Left lung (tissue), 4 donors: ENCODE measurements at regions not wholly inside any gene's neighbourhood (a gene's known extent, or its start where the extent isn't known, plus 50 kb on each side); places are given as distances from the start of the nearest gene placed in this dataset.

Source experiments
- ATAC-seq: fragments of 200-7000 bp; cut with Tn5 transposase; one replicate; pipeline ENCODE4 v1.9.1; 2020; ENCODE audit warnings: moderate library complexity
- DNase-seq, 4 donors: peaks; one replicate each; pipeline ENCODE4 v3.0.0-alpha.2; 2013 to 2020
- H3K27ac ChIP-seq, 2 donors: fragments of 200-600 bp; sonication (generic) in 1 of 2; one replicate each; pipeline versions ENCODE4 v1.5.0 to v1.8.0; 2020 to 2021
- H3K27me3 ChIP-seq, 2 donors: fragments of 200-600 bp; sonication (generic) in 1 of 2; one replicate each; pipeline versions ENCODE4 v1.5.0 to v1.8.0; 2020 to 2021
- H3K36me3 ChIP-seq, 2 donors: fragments of 200-600 bp; sonication (generic) in 1 of 2; one replicate each; pipeline versions ENCODE4 v1.5.0 to v1.8.0; 2020 to 2021
- H3K4me1 ChIP-seq, 2 donors: fragments of 200-600 bp; one replicate each; pipeline ENCODE4 v1.8.0; 2021
- H3K4me3 ChIP-seq, 2 donors: fragments of 200-600 bp; sonication (generic) in 1 of 2; one replicate each; pipeline versions ENCODE4 v1.5.0 to v1.8.0; 2020 to 2021; ENCODE audit warnings: mild to moderate bottlenecking in 1 of 2
- H3K9me3 ChIP-seq, 2 donors: fragments of 200-600 bp; sonication (generic) in 1 of 2; one replicate each; pipeline versions ENCODE4 v1.5.0 to v1.8.0; 2020 to 2021
- intact Hi-C, 2 donors: fragments of 100-400 bp; cut with DNase I; formaldehyde crosslinking; loops; one replicate each; pipeline versions ENCODE4 v1.11.2 to v1.14.2; 2022
- TF ChIP-seq, protein P1 (sequence below), 2 donors: fragments of 200-600 bp; sonication (generic) in 1 of 2; IDR thresholded peaks; one replicate each; pipeline versions ENCODE4 v1.5.0 to v1.8.0; 2021; ENCODE audit warnings: antibody characterized with exemption in 2 of 2
- donor health status: DM: no; HTN: yes; CAD: no.
- donor health status: DM: no; HTN: no; CAD: no.

DNA sequence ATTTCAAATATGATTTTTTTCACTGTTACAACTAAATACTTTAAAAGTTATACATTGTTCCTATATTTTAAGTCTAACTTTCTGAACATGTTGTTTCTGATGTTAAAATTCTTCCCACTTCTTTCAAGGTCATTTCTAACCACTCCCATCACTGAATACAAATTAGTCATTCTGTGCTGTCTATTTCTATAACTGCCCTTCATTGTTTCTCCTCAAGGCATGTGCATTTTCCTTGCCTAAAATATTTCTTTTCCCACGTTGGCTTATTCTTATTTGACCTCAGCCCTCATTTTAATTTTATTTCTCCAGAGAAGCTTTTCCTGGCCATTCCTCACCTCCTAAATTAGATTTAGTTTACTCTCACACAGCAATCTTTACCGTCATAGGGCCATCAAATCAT lies 198.9 kb upstream of the GULP1 start:
- H3K4me3 ChIP-seq: no peak overlapping the region
- no peaks in the 10 kb centered on the region for H3K27me3 ChIP-seq
- DNase-seq: no peak
- H3K9me3 ChIP-seq: no peaks in the 10 kb centered on the region
- ATAC-seq: no peak
- no peak overlapping the region for H3K27ac ChIP-seq
- TF ChIP-seq, protein P1, sequence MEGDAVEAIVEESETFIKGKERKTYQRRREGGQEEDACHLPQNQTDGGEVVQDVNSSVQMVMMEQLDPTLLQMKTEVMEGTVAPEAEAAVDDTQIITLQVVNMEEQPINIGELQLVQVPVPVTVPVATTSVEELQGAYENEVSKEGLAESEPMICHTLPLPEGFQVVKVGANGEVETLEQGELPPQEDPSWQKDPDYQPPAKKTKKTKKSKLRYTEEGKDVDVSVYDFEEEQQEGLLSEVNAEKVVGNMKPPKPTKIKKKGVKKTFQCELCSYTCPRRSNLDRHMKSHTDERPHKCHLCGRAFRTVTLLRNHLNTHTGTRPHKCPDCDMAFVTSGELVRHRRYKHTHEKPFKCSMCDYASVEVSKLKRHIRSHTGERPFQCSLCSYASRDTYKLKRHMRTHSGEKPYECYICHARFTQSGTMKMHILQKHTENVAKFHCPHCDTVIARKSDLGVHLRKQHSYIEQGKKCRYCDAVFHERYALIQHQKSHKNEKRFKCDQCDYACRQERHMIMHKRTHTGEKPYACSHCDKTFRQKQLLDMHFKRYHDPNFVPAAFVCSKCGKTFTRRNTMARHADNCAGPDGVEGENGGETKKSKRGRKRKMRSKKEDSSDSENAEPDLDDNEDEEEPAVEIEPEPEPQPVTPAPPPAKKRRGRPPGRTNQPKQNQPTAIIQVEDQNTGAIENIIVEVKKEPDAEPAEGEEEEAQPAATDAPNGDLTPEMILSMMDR (IDR thresholded peaks at IDR 0.05): no peak
- no peaks in the 10 kb centered on the region for H3K36me3 ChIP-seq
- intact Hi-C loops: no loop called here
- no peaks in the 10 kb centered on the region for H3K4me1 ChIP-seq

DNA sequence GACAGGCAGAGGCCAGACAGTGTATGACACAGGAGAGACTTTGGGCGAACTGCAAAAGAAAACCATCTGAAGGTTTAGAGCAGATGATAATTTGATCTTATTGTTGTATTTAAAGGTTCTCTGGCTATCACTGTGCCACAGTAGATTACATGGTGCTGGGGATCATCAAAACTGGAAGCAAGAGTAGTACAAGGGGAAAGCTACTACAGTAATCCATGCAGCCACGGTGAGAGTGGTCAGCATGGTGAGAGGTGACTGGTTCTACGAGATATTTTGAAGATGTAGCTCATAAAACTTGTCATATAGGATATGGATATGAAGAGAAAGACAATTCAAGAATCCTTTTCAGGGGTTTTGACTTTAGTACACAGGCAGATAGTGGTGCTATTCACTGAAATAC lies 194.8 kb upstream of the GULP1 start:
- H3K4me3 ChIP-seq: no peak overlapping the region
- ATAC-seq: no peak
- intact Hi-C loops: no loop called here
- no peaks in the 10 kb centered on the region for H3K4me1 ChIP-seq
- H3K9me3 ChIP-seq: no peaks in the 10 kb centered on the region
- TF ChIP-seq, protein P1 (IDR thresholded peaks at IDR 0.05): no peak
- no peaks in the 10 kb centered on the region for H3K27me3 ChIP-seq
- H3K36me3 ChIP-seq: no peaks in the 10 kb centered on the region
- no peak for DNase-seq
- no peak overlapping the region for H3K27ac ChIP-seq

DNA sequence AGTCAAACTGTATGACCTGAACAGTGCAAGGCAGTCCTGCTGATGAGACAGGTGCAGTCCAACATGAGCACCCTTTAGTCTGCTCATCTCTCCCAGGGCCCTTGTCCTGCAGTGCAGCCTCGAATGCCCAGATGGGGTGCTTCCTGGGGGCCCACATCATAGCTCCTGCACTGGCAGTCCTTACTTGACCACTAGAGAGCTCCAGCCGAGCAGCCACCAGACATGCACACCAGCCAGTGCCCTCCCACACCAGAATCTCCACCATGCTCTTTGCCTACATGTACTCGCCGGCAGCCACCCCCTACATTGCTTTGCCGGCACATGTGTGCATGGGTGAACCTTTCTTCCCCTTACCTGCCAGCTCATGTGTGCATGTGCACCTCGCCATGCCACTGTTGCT lies 188.8 kb upstream of the GULP1 start:
- Histone ChIP-seq H3K27ac (no peak overlapping the region), H3K9me3 (peaks cover 0 to 4% of the 10 kb centered on the region in 2 donors), H3K36me3 (no peaks in the 10 kb centered on the region), H3K27me3 (no peaks in the 10 kb centered on the region), H3K4me1 (no peaks in the 10 kb centered on the region), H3K4me3 (no peak overlapping the region)
- intact Hi-C loops: no loop called here
- peak in 1 of 4 donors; percentile 39 for DNase-seq
- no peak for ATAC-seq
- TF ChIP-seq, protein P1 (IDR thresholded peaks at IDR 0.05): no peak

DNA sequence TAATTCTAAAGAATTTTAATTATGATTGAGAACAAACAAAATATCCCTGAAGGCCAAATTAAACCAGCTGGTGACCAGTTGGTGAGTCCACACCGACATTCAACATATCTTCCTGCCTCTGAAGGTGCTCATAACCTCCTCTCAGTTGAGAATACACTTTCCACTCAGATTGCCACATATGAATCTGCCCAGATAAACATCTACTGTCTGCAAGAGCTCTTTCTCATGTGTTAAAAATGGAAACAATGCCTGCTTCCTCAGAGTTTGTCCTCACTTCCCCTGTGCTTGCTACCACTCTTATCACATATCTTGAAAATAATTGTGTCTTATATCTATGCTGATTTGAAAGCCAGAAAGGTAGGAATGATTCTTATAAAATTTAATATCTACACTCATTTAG lies 177.7 kb upstream of the GULP1 start:
- no peaks in the 10 kb centered on the region for H3K36me3 ChIP-seq
- no peaks in the 10 kb centered on the region for H3K27me3 ChIP-seq
- TF ChIP-seq, protein P1 (IDR thresholded peaks at IDR 0.05): no peak
- no peak overlapping the region for H3K27ac ChIP-seq
- intact Hi-C loops: no loop called here
- no peak overlapping the region for H3K4me3 ChIP-seq
- DNase-seq (no peak), ATAC-seq (no peak)
- no peaks in the 10 kb centered on the region for H3K9me3 ChIP-seq
- H3K4me1 ChIP-seq: no peaks in the 10 kb centered on the region

DNA sequence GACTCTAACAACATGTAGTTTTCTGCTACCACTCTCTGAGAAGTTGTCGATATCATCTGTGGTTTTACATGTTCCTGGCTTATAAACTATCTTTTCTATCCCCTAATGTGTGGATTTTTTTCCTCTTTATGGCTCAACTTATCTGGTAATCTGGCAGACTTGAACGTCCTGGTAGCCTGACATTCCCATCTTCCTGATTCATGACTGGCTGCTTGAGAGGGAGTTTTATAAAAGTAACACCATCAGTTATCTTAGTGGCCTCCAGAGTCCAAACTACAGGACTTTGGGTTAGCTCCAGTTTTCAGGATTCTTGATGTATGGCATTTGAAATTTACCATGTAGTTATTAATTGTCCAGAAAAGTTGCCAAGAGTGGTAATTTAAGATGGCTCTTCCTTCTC lies 174.0 kb upstream of the GULP1 start:
- Histone ChIP-seq H3K27me3 (no peaks in the 10 kb centered on the region), H3K36me3 (no peaks in the 10 kb centered on the region), H3K27ac (no peak overlapping the region), H3K4me1 (no peaks in the 10 kb centered on the region), H3K9me3 (peaks cover 0 to 3% of the 10 kb centered on the region in 2 donors), H3K4me3 (no peak overlapping the region)
- no peak for DNase-seq
- TF ChIP-seq, protein P1 (IDR thresholded peaks at IDR 0.05): no peak
- intact Hi-C loops: no loop called here
- ATAC-seq: no peak
